H9 (cell line): ENCODE measurements at regions not wholly inside any gene's neighbourhood (a gene's known extent, or its start where the extent isn't known, plus 50 kb on each side); places are given as distances from the start of the nearest gene placed in this dataset.

Experiments
- DNase-seq: peaks from one replicate; pipeline ENCODE4 v3.0.0-alpha.2; 2017
- H2AFZ ChIP-seq: one replicate; pipeline ENCODE4 v1.6.1; 2013; ENCODE audit warnings: mild to moderate bottlenecking, low read length, control low read depth, moderate library complexity
- H2AK5ac ChIP-seq: 2 replicates; pipeline ENCODE4 v1.6.1; 2013; ENCODE audit warnings: low read length, control low read depth, mixed read lengths; ENCODE audit not compliant: insufficient read length
- H2BK120ac ChIP-seq: one replicate; pipeline ENCODE4 v1.6.1; 2013; ENCODE audit warnings: low read depth, mild to moderate bottlenecking, low read length, control low read depth, inconsistent platforms; ENCODE audit not compliant: poor library complexity, severe bottlenecking
- H2BK12ac ChIP-seq: 2 replicates; pipeline ENCODE4 v1.6.1; 2013; ENCODE audit warnings: low read length, control low read depth, mixed read lengths, low read depth; ENCODE audit not compliant: insufficient read length
- H2BK15ac ChIP-seq: 2 replicates; pipeline ENCODE4 v1.6.1; 2013; ENCODE audit warnings: low read depth, low read length, control low read depth
- H2BK20ac ChIP-seq: one replicate; pipeline ENCODE4 v1.6.1; 2013; ENCODE audit warnings: low read depth, mild to moderate bottlenecking, low read length, control low read depth, inconsistent platforms; ENCODE audit not compliant: poor library complexity, severe bottlenecking
- H2BK5ac ChIP-seq: 2 replicates; pipeline ENCODE4 v1.6.1; 2013; ENCODE audit warnings: low read length, control low read depth, mixed read lengths; ENCODE audit not compliant: insufficient read length
- H3K14ac ChIP-seq: 2 replicates; pipeline ENCODE4 v1.6.1; 2013; ENCODE audit warnings: low read length, control low read depth; ENCODE audit not compliant: insufficient read depth
- H3K18ac ChIP-seq: 2 replicates; pipeline ENCODE4 v1.6.1; 2013; ENCODE audit warnings: low read depth, mild to moderate bottlenecking, mixed read lengths, low read length, control low read depth; ENCODE audit not compliant: insufficient read length
- H3K23ac ChIP-seq: 2 replicates; pipeline ENCODE4 v1.6.1; 2013; ENCODE audit warnings: low read length, control low read depth, mixed read lengths, low read depth; ENCODE audit not compliant: insufficient read length
- H3K23me2 ChIP-seq: 2 replicates; pipeline ENCODE4 v1.6.1; 2013; ENCODE audit warnings: low read depth, mild to moderate bottlenecking, mixed read lengths, low read length, control low read depth; ENCODE audit not compliant: insufficient read length, poor library complexity, severe bottlenecking
- H3K27ac ChIP-seq: 2 replicates; pipeline ENCODE4 v1.5.1; 2013; ENCODE audit warnings: low read length, control low read depth, mixed read lengths, low read depth; ENCODE audit not compliant: insufficient read length
- H3K27me3 ChIP-seq: 2 replicates; pipeline ENCODE4 v1.6.1; 2013; ENCODE audit warnings: low read length, control low read depth, inconsistent platforms; ENCODE audit not compliant: insufficient read depth
- H3K4ac ChIP-seq: 2 replicates; pipeline ENCODE4 v1.6.1; 2013; ENCODE audit warnings: low read depth, mild to moderate bottlenecking, control low read depth, inconsistent platforms, low read length, moderate library complexity
- H3K4me1 ChIP-seq: 2 replicates; pipeline ENCODE4 v1.6.1; 2013; ENCODE audit warnings: low read length, control low read depth, inconsistent platforms; ENCODE audit not compliant: insufficient read depth
- H3K4me2 ChIP-seq: 2 replicates; pipeline ENCODE4 v1.6.1; 2013; ENCODE audit warnings: low read length, control low read depth, mixed read lengths; ENCODE audit not compliant: insufficient read length, insufficient read depth
- H3K56ac ChIP-seq: 2 replicates; pipeline ENCODE4 v1.6.1; 2013; ENCODE audit warnings: low read depth, mild to moderate bottlenecking, mixed read lengths, low read length, control low read depth; ENCODE audit not compliant: insufficient read length
- H3K79me1 ChIP-seq: 2 replicates; pipeline ENCODE4 v1.6.1; 2013; ENCODE audit warnings: low read depth, mild to moderate bottlenecking, moderate library complexity, low read length, control low read depth, inconsistent platforms; ENCODE audit not compliant: insufficient read depth, poor library complexity, severe bottlenecking
- H3K79me2 ChIP-seq: 2 replicates; pipeline ENCODE4 v1.6.1; 2013; ENCODE audit warnings: low read length, control low read depth, inconsistent platforms; ENCODE audit not compliant: insufficient read depth
- H3K9ac ChIP-seq: 2 replicates; pipeline ENCODE4 v1.6.1; 2013; ENCODE audit warnings: low read length, control low read depth, mixed read lengths; ENCODE audit not compliant: insufficient read length; ENCODE audit errors: extremely low read depth
- H3K9me3 ChIP-seq: one replicate; pipeline ENCODE4 v1.6.1; 2013; ENCODE audit warnings: low read depth, low read length, inconsistent platforms; ENCODE audit not compliant: control insufficient read depth
- H3T11ph ChIP-seq: one replicate; pipeline ENCODE4 v1.6.1; 2013; ENCODE audit warnings: mild to moderate bottlenecking, low read length, control low read depth, inconsistent platforms
- H4K20me1 ChIP-seq: one replicate; pipeline ENCODE4 v1.6.1; 2013; ENCODE audit not compliant: control insufficient read depth, insufficient read length, insufficient read depth
- H4K5ac ChIP-seq: 2 replicates; pipeline ENCODE4 v1.6.1; 2013; ENCODE audit warnings: low read depth, mild to moderate bottlenecking, mixed read lengths, low read length, control low read depth; ENCODE audit not compliant: insufficient read length
- H4K8ac ChIP-seq: replicated peaks from 2 replicates; pipeline ENCODE4 v1.6.1; 2013; ENCODE audit warnings: low read length, control low read depth, mixed read lengths, low read depth; ENCODE audit not compliant: insufficient read length
- H4K91ac ChIP-seq: 2 replicates; pipeline ENCODE4 v1.6.1; 2013; ENCODE audit warnings: low read depth, mild to moderate bottlenecking, moderate library complexity, mixed read lengths, low read length, control low read depth; ENCODE audit not compliant: insufficient read length
- H3K27ac Mint-ChIP-seq, 3 experiments: 2 replicates in 2 of 3; 3 replicates in 1 of 3; pipeline ENCODE4 v1.8.0; 2020 to 2021; ENCODE audit warnings: mixed read lengths in 3 of 3, mild to moderate bottlenecking in 1 of 3, moderate library complexity in 1 of 3
- H3K27me3 Mint-ChIP-seq: 2 replicates; pipeline ENCODE4 v1.8.0; 2021; ENCODE audit warnings: low read depth, mild to moderate bottlenecking, moderate library complexity, mixed read lengths
- H3K36me3 Mint-ChIP-seq, 3 experiments: 2 replicates in 2 of 3; 3 replicates in 1 of 3; pipeline ENCODE4 v1.8.0; 2020 to 2021; ENCODE audit warnings: low read depth in 3 of 3, mixed read lengths in 3 of 3; ENCODE audit not compliant: insufficient read depth in 1 of 3
- H3K4me1 Mint-ChIP-seq, 2 experiments: 2 replicates each; pipeline ENCODE4 v1.8.0; 2020; ENCODE audit warnings: mixed read lengths in 2 of 2
- H3K4me3 Mint-ChIP-seq, 2 experiments: 2 replicates in 1 of 2; 3 replicates in 1 of 2; pipeline ENCODE4 v1.8.0; 2020 to 2021; ENCODE audit warnings: mild to moderate bottlenecking in 2 of 2, mixed read lengths in 2 of 2, moderate library complexity in 1 of 2
- H3K9me3 Mint-ChIP-seq, 2 experiments: 2 replicates in 1 of 2; 3 replicates in 1 of 2; pipeline ENCODE4 v1.8.0; 2020; ENCODE audit warnings: mild to moderate bottlenecking in 2 of 2, mixed read lengths in 2 of 2, moderate library complexity in 1 of 2
- WGBS: extraction: QIAGEN DNeasy Blood & Tissue Kit; methylation state at CpG from one replicate; pipeline ENCODE4 v1.1.7; 2013; ENCODE audit warnings: missing lambda C conversion rate, low lambda C conversion rate, mixed read lengths; ENCODE audit not compliant: insufficient read length; ENCODE audit errors: extremely low coverage; 5-methylcytosine and 5-hydroxymethylcytosine counted together
- TF ChIP-seq, protein P1 (sequence below): fragments of 200-600 bp; sonication (generic); conservative IDR thresholded peaks from 3 replicates; pipeline ENCODE4 v1.8.0; 2021; ENCODE audit warnings: antibody characterized with exemption, mild to moderate bottlenecking

DNA sequence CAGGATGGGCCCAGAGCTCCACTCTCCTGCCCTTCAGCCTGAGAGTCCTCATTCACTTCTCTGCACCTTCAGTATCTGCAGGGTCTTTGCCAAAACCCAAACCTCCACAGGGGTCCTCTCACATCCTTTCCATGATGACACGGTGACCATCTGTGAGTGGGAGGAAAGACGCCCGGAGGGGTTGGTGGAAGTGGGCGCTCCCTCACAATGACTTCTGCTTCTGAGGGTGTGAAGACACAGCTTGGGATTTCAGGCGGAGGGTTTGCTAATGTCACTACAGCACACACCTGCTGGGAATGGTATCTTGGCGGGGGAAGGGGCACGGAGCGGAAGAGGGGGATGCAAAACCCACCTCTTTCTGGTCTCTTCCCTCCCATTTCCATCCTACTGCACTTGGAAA, 115.1 kb upstream of the SDK2 start:
- H4K20me1 ChIP-seq = no peaks in the 10 kb centered on the region
- Mint-ChIP-seq H3K27ac (no peak overlapping the region), H3K36me3 (no peaks in the 10 kb centered on the region), H3K4me1 (peaks cover 21 to 30% of the 10 kb centered on the region in 2 experiments), H3K27me3 (peaks cover 19% of the 10 kb centered on the region), H3K4me3 (no peak overlapping the region; a peak in 1 of 5 replicates), H3K9me3 (no peaks in the 10 kb centered on the region)
- TF ChIP-seq, protein P1, sequence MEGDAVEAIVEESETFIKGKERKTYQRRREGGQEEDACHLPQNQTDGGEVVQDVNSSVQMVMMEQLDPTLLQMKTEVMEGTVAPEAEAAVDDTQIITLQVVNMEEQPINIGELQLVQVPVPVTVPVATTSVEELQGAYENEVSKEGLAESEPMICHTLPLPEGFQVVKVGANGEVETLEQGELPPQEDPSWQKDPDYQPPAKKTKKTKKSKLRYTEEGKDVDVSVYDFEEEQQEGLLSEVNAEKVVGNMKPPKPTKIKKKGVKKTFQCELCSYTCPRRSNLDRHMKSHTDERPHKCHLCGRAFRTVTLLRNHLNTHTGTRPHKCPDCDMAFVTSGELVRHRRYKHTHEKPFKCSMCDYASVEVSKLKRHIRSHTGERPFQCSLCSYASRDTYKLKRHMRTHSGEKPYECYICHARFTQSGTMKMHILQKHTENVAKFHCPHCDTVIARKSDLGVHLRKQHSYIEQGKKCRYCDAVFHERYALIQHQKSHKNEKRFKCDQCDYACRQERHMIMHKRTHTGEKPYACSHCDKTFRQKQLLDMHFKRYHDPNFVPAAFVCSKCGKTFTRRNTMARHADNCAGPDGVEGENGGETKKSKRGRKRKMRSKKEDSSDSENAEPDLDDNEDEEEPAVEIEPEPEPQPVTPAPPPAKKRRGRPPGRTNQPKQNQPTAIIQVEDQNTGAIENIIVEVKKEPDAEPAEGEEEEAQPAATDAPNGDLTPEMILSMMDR = no peak
- H3K18ac ChIP-seq = no peak overlapping the region
- no peak overlapping the region for H3K4ac ChIP-seq
- H3T11ph ChIP-seq = no peak overlapping the region
- H2AK5ac ChIP-seq = no peak overlapping the region
- H4K5ac ChIP-seq = no peak overlapping the region
- H2AFZ ChIP-seq = no peak overlapping the region
- no peak overlapping the region for H4K8ac ChIP-seq
- no peak for DNase-seq
- no peak overlapping the region for H2BK12ac ChIP-seq
- no peak overlapping the region for H4K91ac ChIP-seq
- H2BK120ac ChIP-seq = no peak overlapping the region
- H3K79me2 ChIP-seq = no peaks in the 10 kb centered on the region
- no peaks in the 10 kb centered on the region for H3K9me3 ChIP-seq
- no peaks in the 10 kb centered on the region; the same call in 1 of the 2 replicates for H3K4me1 ChIP-seq
- no CpG with 5 or more reads among the region's 8 CpGs for WGBS
- no peak overlapping the region for H2BK5ac ChIP-seq
- no peak overlapping the region for H3K14ac ChIP-seq
- no peak overlapping the region for H2BK20ac ChIP-seq
- no peak overlapping the region for H3K4me2 ChIP-seq
- H3K27ac ChIP-seq = no peak overlapping the region
- H3K23ac ChIP-seq = no peak overlapping the region
- no peaks in the 10 kb centered on the region for H3K23me2 ChIP-seq
- no peaks in the 10 kb centered on the region for H3K27me3 ChIP-seq
- H3K9ac ChIP-seq = no peak overlapping the region
- H3K56ac ChIP-seq = no peak overlapping the region
- no peaks in the 10 kb centered on the region for H3K79me1 ChIP-seq
- no peak overlapping the region for H2BK15ac ChIP-seq
